ENCODE measurements at regions not wholly inside any gene's neighbourhood (a gene's known extent, or its start where the extent isn't known, plus 50 kb on each side); places are given as distances from the start of the nearest gene placed in this dataset.

DNA sequence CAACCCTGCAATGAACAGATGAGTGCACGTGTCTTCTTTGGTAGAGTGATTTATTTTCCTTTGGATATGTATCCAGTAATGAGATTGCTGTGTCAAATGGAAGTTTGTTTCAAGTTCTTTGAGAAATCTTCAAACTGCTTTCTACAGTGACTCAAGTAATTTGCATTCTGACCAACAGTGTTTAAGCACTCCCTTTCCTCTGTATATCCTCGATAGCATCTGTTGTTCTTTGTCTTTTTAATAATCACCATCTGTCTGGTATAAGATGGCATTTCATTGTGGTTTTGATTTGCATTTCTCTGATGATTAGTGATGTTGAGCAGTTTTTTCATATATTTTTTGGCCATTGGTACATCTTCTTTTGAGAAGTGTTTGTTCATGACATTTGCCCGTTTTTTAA, 1608.3 kb upstream of the ZEB2 start:
- no peak for DNase-seq
- intact Hi-C loops (cut with micrococcal nuclease) = no loop called here
- Mint-ChIP-seq H3K27me3 (no peaks in the 10 kb centered on the region), H3K27ac (no peak overlapping the region), H3K4me3 (no peak overlapping the region), H3K9me3 (ENCODE audit: insufficient read depth) (no peaks in the 10 kb centered on the region), H3K4me1 (no peaks in the 10 kb centered on the region)
- H4K20me1 ChIP-seq (ENCODE audit: control insufficient read depth, insufficient read depth, low read length, poor library complexity, severe bottlenecking) = no peaks in the 10 kb centered on the region
- no peak for TF ChIP-seq EZH2 (IDR thresholded peaks at IDR 0.05; ENCODE audit: borderline replicate concordance, insufficient read depth, low read depth, low read length, poor library complexity, severe bottlenecking)
- TF ChIP-seq, protein P1, sequence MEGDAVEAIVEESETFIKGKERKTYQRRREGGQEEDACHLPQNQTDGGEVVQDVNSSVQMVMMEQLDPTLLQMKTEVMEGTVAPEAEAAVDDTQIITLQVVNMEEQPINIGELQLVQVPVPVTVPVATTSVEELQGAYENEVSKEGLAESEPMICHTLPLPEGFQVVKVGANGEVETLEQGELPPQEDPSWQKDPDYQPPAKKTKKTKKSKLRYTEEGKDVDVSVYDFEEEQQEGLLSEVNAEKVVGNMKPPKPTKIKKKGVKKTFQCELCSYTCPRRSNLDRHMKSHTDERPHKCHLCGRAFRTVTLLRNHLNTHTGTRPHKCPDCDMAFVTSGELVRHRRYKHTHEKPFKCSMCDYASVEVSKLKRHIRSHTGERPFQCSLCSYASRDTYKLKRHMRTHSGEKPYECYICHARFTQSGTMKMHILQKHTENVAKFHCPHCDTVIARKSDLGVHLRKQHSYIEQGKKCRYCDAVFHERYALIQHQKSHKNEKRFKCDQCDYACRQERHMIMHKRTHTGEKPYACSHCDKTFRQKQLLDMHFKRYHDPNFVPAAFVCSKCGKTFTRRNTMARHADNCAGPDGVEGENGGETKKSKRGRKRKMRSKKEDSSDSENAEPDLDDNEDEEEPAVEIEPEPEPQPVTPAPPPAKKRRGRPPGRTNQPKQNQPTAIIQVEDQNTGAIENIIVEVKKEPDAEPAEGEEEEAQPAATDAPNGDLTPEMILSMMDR (IDR thresholded peaks at IDR 0.05) = no peak
- ChIA-PET POLR2A (no interaction called here), CTCF (no interaction called here)
- no peaks in the 10 kb centered on the region for H3K27me3 ChIP-seq (replicated peaks in 1 of 4; ENCODE audit: control extremely low read depth in 1 of 4, control insufficient read depth in 3 of 4, insufficient read depth in 4 of 4, low read length in 3 of 4)
- no peaks in the 10 kb centered on the region for H3K36me3 ChIP-seq (replicated peaks in 1 of 2; ENCODE audit: control extremely low read depth in 1 of 2, control insufficient read depth in 1 of 2, extremely low read depth in 1 of 2, insufficient read depth in 2 of 2, low read length in 1 of 2)
- no peak overlapping the region for H3K27ac ChIP-seq (ENCODE audit: low read length in 2 of 2)
- H3K9ac ChIP-seq (ENCODE audit: low read length) = no peak overlapping the region
- peaks cover 0 to 1% (median 0%) of the 10 kb centered on the region in 3 donors for H3K9me3 ChIP-seq (ENCODE audit: control extremely low read depth in 1 of 3, control insufficient read depth in 2 of 3, insufficient read depth in 1 of 3, low read length in 2 of 3)
- no CpG with 5 or more reads among the region's 3 CpGs for WGBS (ENCODE audit: insufficient coverage)
- no peak overlapping the region for H3K4me3 ChIP-seq (ENCODE audit: control extremely low read depth in 1 of 5, extremely low read depth in 1 of 5, insufficient read depth in 1 of 5, low read depth in 2 of 5, low read length in 4 of 5)
- H3K79me2 ChIP-seq (ENCODE audit: control insufficient read depth, insufficient read depth, low read length) = no peaks in the 10 kb centered on the region
- H2AFZ ChIP-seq (ENCODE audit: insufficient read depth, low read depth, low read length, poor library complexity, severe bottlenecking) = no peak overlapping the region
- no peak overlapping the region for H3K4me2 ChIP-seq (replicated peaks; ENCODE audit: low read depth, low read length, poor library complexity, severe bottlenecking)
- ATAC-seq (ENCODE audit: low read depth) = no peak
- H3K4me1 ChIP-seq (ENCODE audit: control insufficient read depth in 2 of 2, insufficient read depth in 2 of 2, low read length in 2 of 2) = no peaks in the 10 kb centered on the region

DNA sequence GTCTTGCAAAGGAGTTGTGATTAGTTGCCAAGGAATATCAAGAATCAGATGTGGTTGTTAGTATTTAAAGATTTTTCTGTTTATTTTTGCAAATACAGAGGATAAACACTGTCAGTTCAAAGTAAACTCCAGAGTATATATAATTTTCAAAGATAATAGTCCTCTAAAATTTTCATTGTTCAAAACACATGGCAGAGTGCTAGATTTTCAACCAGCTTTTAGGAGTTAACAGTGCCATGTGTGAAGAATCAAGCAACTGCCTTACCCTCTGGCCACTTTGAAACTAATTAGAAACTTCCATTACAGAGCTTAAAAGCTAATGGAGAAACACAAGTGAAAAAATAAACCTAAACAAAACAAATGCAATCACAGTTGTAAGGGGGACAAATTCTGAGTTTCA, 1605.6 kb upstream of the ZEB2 start:
- H4K20me1 ChIP-seq (ENCODE audit: control insufficient read depth, insufficient read depth, low read length, poor library complexity, severe bottlenecking) = no peaks in the 10 kb centered on the region
- Mint-ChIP-seq H3K4me3 (no peak overlapping the region), H3K27me3 (no peaks in the 10 kb centered on the region), H3K9me3 (ENCODE audit: insufficient read depth) (no peaks in the 10 kb centered on the region), H3K4me1 (no peaks in the 10 kb centered on the region), H3K27ac (no peak overlapping the region)
- no peak for DNase-seq
- H3K9me3 ChIP-seq (ENCODE audit: control extremely low read depth in 1 of 3, control insufficient read depth in 2 of 3, insufficient read depth in 1 of 3, low read length in 2 of 3) = no peaks in the 10 kb centered on the region
- no peak overlapping the region for H3K27ac ChIP-seq (ENCODE audit: low read length in 2 of 2)
- H3K9ac ChIP-seq (ENCODE audit: low read length) = no peak overlapping the region
- H2AFZ ChIP-seq (ENCODE audit: insufficient read depth, low read depth, low read length, poor library complexity, severe bottlenecking) = no peak overlapping the region
- POLR2A ChIA-PET = no interaction called here
- no peak for TF ChIP-seq EZH2 (IDR thresholded peaks at IDR 0.05; ENCODE audit: borderline replicate concordance, insufficient read depth, low read depth, low read length, poor library complexity, severe bottlenecking)
- TF ChIP-seq, protein P1 (IDR thresholded peaks at IDR 0.05) = no peak
- CTCF ChIA-PET = no interaction called here
- H3K27me3 ChIP-seq (replicated peaks in 1 of 4; ENCODE audit: control extremely low read depth in 1 of 4, control insufficient read depth in 3 of 4, insufficient read depth in 4 of 4, low read length in 3 of 4) = no peaks in the 10 kb centered on the region
- no peaks in the 10 kb centered on the region for H3K4me1 ChIP-seq (ENCODE audit: control insufficient read depth in 2 of 2, insufficient read depth in 2 of 2, low read length in 2 of 2)
- H3K36me3 ChIP-seq (replicated peaks in 1 of 2; ENCODE audit: control extremely low read depth in 1 of 2, control insufficient read depth in 1 of 2, extremely low read depth in 1 of 2, insufficient read depth in 2 of 2, low read length in 1 of 2) = no peaks in the 10 kb centered on the region
- H3K4me2 ChIP-seq (replicated peaks; ENCODE audit: low read depth, low read length, poor library complexity, severe bottlenecking) = no peak overlapping the region
- H3K79me2 ChIP-seq (ENCODE audit: control insufficient read depth, insufficient read depth, low read length) = no peaks in the 10 kb centered on the region
- no peak for ATAC-seq (ENCODE audit: low read depth)
- no peak overlapping the region for H3K4me3 ChIP-seq (ENCODE audit: control extremely low read depth in 1 of 5, extremely low read depth in 1 of 5, insufficient read depth in 1 of 5, low read depth in 2 of 5, low read length in 4 of 5)
- intact Hi-C loops (cut with micrococcal nuclease) = no loop called here
